ENCODE measurements at regions not wholly inside any gene's neighbourhood (a gene's known extent, or its start where the extent isn't known, plus 50 kb on each side); places are given as distances from the start of the nearest gene placed in this dataset.

GRCh38 chr6:110557199-110557598 lies 80.8 kb upstream of the SLC22A16 start:
- TF ChIP-seq POLR2A (IDR thresholded peaks at IDR 0.05): no peak
- TF ChIP-seq, protein P1, sequence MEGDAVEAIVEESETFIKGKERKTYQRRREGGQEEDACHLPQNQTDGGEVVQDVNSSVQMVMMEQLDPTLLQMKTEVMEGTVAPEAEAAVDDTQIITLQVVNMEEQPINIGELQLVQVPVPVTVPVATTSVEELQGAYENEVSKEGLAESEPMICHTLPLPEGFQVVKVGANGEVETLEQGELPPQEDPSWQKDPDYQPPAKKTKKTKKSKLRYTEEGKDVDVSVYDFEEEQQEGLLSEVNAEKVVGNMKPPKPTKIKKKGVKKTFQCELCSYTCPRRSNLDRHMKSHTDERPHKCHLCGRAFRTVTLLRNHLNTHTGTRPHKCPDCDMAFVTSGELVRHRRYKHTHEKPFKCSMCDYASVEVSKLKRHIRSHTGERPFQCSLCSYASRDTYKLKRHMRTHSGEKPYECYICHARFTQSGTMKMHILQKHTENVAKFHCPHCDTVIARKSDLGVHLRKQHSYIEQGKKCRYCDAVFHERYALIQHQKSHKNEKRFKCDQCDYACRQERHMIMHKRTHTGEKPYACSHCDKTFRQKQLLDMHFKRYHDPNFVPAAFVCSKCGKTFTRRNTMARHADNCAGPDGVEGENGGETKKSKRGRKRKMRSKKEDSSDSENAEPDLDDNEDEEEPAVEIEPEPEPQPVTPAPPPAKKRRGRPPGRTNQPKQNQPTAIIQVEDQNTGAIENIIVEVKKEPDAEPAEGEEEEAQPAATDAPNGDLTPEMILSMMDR (IDR thresholded peaks at IDR 0.05): no peak
